Right ventricle myocardium superior (tissue), 1 donor: ENCODE measurements at regions not wholly inside any gene's neighbourhood (a gene's known extent, or its start where the extent isn't known, plus 50 kb on each side); places are given as distances from the start of the nearest gene placed in this dataset.
A peak's percentile ranks its signal among the peaks of the same experiment; 100 is the strongest.

Experiments
- ATAC-seq: fragments of 200-7000 bp; cut with Tn5 transposase; one replicate; pipeline ENCODE4 v1.9.1; 2020; ENCODE audit warnings: mild to moderate bottlenecking; ENCODE audit not compliant: poor library complexity
- DNase-seq: peaks from one replicate; pipeline ENCODE4 v3.0.0-alpha.2; 2020
- intact Hi-C: fragments of 100-400 bp; cut with DNase I; formaldehyde crosslinking; loops from one replicate; pipeline ENCODE4 v1.11.2; 2022
- donor health status: DM: no; HTN: yes; CAD: no; lungs with severe emphysema.

DNA sequence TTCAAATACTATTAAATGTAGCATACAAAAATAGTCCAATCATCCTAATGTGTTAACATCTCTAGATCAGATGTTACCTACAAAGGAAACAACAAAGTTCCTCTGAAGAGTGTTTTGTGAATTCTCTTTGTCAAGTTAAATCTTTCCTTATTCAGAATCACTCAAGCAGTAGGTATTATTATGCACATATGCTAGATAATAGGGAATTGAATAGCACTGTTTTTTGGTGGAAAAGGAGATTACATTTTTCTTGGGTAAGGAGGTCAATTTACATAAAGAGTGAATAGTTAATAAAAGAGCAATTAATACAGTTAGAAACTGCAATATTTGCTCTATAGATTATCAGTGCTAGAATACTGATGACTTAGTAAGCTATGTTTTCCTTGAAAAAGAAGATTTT lies 130.7 kb downstream of the BTC start:
- ATAC-seq: no peak
- intact Hi-C loops: no loop called here
- no peak for DNase-seq

DNA sequence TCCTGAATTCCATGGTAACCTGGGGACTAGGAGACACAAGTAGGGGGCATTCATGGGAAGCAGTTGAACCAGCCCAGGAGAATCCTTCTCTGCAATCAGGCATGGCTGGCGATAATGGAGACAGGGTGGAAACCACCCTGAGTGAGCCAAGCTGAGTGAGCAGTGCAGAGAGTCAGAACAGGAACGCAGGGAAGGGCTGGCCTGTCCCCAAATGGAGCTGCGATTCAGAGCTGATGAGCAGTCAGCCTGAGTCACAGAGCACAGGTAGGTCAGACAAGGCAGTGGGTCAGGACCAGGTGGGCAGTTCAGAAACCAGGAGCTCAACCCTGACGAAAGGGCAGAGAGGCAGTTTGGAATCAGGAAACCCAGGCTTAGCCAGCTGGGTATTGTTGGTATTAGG lies 129.0 kb downstream of the BTC start:
- no peak for DNase-seq
- ATAC-seq: no peak
- intact Hi-C loops: no loop called here

DNA sequence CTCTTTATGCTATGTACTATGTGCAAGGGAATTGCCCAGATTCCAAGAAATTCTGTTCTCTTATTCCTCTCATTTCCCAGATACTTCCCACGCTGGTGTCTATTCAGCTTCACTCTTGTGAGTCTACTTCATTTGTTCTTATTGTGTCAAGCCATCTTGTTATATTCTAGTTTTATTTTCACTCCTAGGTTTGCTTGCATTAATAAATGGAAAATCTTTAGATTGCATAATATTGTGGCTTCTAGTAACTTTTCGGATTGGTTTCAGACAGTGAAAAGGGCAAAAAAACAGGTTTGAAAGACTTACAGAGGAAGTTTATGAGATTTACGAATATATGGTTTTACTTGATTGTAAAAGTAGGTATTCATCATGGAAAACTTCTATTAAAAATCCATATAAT lies 128.4 kb downstream of the BTC start:
- ATAC-seq: no peak
- no peak for DNase-seq
- intact Hi-C loops: no loop called here

DNA sequence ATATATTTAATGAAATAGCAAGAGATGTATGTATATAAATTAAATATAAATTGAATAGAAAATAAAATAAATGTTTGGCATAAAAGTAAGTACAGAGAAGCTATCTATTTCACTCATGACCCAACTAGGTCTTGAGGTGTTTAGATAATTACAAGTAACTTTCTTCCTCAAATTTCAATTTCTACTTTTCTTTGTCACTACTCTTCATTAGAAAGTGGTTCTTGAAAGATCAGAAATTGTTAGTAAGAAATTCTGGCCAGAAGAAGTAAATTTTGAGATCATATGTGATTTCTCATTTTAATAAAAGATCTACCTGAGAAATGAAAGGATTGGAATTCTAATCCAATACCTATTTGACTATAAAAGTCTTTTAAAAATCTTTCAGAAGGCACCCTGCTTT lies 126.9 kb downstream of the BTC start:
- no peak for DNase-seq
- no peak for ATAC-seq
- intact Hi-C loops: no loop called here

DNA sequence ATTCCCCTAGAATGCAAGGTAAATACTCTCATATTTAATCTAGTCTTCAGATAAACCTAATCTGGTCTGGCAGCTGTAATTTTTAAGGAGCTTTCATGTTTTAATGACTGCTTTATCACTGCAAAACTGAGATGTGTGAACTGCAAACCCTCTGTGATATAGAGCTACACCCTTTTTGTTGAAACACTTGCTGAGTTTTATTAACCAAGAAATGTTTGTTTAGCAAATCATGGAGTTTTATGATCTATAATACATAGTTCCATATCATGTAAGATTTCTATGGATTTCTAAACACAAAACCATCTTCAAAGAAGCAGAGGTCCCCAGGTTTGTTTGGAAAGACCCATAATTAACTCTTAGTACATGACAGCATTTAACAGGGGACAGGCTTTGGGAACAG lies 126.4 kb downstream of the BTC start:
- no peak for DNase-seq
- intact Hi-C loops: no loop called here

DNA sequence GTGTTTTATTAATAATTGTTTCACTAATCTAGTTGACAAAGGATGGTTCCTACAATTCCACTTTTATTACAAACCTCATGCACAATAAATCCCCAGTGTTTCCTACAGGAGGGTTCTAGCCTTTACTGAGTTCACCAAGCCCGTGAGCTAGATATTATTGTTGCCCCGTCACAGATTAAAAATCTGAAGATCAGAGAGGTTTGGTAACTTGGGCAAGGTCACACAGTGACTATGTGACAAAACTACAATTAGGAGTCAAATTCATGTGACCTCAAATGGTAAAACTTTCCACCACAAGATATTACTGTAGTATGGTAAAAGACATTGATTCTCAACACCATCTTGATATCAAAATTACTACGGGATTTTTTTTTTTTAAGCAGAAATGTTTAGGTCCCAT lies 124.6 kb downstream of the BTC start:
- ATAC-seq: no peak
- no peak for DNase-seq
- intact Hi-C loops: loop anchor here (10.0 kb wide), 1 partner anchor 295 kb away; no protein-coding TSS in a partner anchor

More for the DNA sequence above, 126.4 kb downstream of the BTC start:
- no peak for ATAC-seq

DNA sequence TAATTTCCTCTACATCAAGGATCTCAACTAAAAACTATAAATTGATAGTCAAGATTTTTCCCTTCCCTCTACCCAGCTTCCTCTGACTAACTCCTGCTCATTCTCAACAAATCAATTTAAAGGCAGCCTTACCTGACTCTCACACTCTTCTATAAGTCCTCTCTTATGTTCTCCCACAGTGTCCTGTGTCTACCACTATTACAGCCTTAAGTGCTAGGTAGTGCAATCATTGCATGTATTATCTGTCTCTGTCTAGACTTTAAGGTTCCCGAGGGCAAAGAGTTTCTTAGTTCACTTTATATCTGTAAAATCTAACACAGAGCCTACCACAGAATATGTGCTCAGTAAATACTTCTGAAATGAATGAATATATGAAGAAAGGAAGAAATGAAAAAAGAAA lies 123.7 kb downstream of the BTC start:
- no peak for ATAC-seq
- DNase-seq: no peak
- intact Hi-C loops: loop anchor here (10.0 kb wide), 1 partner anchor 296 kb away; no protein-coding TSS in a partner anchor

DNA sequence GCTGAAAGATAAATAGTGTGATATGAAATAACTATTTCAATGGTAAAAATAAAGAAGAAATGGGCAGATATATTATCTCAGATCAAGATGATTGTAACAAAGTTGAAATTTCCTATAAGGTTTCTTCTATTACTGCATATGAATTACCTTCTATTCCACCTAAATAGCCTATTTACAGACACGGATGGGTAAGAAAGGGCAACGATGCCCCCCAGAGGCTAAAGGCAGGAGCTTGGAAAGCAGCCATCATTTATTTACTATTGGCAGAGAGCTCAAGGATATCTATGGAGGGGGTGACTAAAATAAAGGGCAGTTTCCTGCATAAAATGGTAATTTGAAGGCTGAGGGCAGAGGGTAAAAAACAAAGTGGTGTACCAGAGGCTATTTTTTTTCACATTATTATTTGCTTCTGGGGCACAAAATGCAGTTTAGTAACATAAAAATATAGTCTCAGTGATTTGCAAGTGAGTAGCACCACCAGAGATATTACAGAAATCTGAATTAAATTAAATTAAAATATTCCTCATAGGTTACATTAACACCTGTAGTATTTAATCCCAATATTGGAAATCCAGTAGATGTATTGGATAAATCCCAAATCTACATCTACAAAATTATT lies 123.1 kb downstream of the BTC start:
- DNase-seq (no peak), ATAC-seq (no peak)
- intact Hi-C loops: loop anchor here (10.0 kb wide), 1 partner anchor 296 kb away; no protein-coding TSS in a partner anchor

DNA sequence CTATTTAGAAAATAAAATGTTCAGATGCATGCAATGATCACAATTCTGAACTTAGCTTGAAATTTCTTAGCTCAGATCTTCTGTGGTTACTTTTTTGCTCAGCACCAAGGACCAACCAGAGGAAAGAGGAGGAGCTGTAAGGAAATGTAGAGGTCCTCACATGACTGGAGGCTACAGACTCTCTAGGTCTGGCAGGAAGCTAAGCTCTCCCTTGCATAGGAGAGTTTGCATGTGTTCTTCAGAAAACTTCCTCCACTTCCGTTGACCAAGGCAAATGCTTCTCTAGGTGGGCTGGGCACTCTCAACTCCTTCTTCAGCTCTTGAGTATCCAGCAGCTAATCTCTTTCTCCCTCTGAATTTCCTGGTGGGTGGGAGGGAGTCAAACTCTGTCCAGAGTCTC lies 119.6 kb downstream of the BTC start:
- DNase-seq (no peak), ATAC-seq (no peak)
- intact Hi-C loops: loop anchor here (5.0 to 10.0 kb wide), 2 partner anchors 300 to 352 kb away; no protein-coding TSS in a partner anchor

DNA sequence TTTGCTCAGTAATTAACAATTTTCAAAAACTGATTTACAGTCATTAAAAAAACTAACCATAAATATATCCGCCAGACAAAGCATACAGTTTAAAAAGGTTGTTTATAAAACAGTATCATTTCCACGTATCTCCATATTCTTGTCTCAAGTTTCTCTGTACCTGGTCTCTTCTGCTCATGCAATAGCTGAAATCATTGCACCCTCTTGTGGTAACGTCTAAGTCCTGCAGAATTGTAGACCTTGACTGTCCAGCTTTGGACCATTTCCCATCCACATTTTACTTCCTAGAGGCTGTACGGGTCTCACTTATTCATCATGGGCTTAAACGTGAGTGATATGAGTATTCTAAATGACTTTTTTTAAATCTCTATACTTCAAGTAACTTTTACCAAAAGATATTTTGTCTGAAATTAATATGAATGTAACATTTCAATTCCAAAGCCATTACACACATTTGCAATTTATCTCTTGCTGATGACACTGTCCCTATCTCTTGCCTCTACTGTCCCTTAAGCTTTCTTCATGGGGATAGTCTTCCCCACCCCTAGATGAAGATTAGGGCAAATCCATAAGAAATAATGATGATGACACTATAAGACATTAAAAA lies 118.5 kb downstream of the BTC start:
- intact Hi-C loops: loop anchor here (5.0 to 10.0 kb wide), 2 partner anchors 301 to 353 kb away; no protein-coding TSS in a partner anchor
- ATAC-seq (peak; percentile 68), DNase-seq (no peak)

DNA sequence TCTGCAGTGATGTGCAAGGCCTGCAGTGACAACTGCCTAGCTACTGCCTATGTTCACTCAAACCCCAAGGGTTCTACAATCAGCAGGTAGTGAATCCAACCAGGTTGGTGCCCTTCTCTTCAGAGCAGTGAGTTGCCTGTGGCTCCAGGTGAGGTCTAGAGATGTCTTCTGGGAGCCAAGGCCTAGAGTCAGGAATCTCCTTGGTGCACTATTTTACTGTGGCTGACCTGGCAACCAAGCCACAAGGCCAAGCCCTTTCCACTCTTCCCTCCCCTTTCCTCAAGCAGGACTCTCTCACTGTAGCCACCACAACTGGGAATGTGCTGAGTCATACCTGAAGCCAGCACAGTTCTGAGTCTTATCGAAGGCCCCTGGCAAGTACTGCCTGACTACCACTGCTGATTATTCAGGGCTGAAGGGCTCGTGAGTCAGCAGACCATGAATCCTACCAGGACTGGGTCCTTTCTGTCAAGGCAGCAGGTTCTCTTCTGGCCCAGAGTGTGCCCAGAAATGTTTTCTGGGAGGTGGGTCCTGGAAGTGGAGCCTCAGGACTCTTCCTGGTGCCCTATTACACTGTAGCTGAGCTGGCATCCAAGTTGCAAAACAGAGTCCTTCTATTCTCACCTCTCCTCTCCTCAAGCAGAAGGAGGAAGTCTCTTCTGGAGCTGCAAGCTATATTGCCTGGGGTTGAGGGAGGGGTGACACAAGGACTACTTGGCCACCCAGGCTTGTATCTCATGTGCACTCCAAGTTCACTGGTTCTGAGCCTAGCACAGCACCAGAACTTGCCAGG lies 111.6 kb downstream of the BTC start:
- ATAC-seq (no peak), DNase-seq (no peak)
- intact Hi-C loops: no loop called here

DNA sequence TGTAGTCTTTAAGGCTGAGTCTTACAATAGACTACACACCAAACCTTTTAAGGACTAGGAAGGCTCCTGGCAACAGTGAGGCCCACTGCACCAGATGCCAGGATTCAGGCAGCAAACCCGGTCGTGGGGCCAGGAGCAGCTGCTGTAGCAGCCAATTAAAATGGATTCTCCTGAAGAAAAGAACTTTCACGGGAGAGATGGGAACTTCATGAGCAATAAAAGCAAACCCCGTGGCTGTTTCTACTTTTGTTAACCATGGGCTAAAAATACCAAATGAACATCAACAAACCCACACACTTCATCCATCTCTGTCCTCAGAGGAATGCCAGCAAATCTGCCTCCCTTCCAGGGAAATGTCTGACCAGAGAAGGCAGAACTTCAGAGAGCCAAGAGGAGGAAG lies 101.4 kb downstream of the BTC start:
- DNase-seq (no peak), ATAC-seq (no peak)
- intact Hi-C loops: no loop called here
